ENCODE measurements at regions not wholly inside any gene's neighbourhood (a gene's known extent, or its start where the extent isn't known, plus 50 kb on each side); places are given as distances from the start of the nearest gene placed in this dataset.

DNA sequence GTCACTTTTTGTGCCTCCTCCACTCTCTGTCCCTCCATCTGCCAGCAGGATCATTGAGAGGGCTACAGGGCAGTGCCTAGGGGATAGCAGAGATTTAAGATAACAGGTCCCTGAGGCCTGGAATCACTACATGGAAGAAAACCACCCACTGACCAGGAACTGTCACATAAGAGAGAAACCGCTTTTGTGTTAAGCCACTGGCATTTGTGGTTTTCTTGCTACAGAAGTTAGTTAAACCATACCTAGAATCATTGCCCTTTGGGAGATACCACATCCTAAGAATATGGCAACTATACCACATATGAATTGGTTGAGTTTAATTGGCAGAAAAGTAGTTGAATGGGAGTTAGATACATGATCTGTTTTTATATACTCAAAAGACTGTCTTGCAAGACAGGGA, 112.8 kb upstream of the LPP start:
- Histone ChIP-seq H3K9me2 (ENCODE audit: insufficient read depth) (no peaks in the 10 kb centered on the region), H3K27me3 (ENCODE audit: insufficient read depth, low read depth) (no peaks in the 10 kb centered on the region), H3K79me2 (ENCODE audit: low read depth) (no peaks in the 10 kb centered on the region), H3K4me3 (no peak overlapping the region), H3K9me3 (ENCODE audit: insufficient read depth, low read depth) (no peaks in the 10 kb centered on the region), H3K4me2 (no peak overlapping the region), H3K4me1 (replicated peaks; ENCODE audit: insufficient read depth) (peaks cover 42% of the 10 kb centered on the region), H3K36me3 (ENCODE audit: low read depth) (no peaks in the 10 kb centered on the region), H4K20me1 (ENCODE audit: insufficient read depth) (no peaks in the 10 kb centered on the region), H3F3A (ENCODE audit: insufficient read depth, low read depth) (peaks cover 25% of the 10 kb centered on the region), H3K27ac (no peak overlapping the region), H2AFZ (no peak overlapping the region)
- POLR2A ChIA-PET (ENCODE audit: unreplicated experiment): no interaction called here
- CTCF ChIA-PET: no interaction called here
- BruUV-seq (replicated peaks): no TSS peak
- intact Hi-C loops (cut with micrococcal nuclease; ENCODE audit: unreplicated experiment): no loop called here
- DNase-seq: no peak
- TF ChIP-seq EZH2 (IDR thresholded peaks at IDR 0.05; ENCODE audit: low read depth): no peak
- TF ChIP-seq, protein P1, sequence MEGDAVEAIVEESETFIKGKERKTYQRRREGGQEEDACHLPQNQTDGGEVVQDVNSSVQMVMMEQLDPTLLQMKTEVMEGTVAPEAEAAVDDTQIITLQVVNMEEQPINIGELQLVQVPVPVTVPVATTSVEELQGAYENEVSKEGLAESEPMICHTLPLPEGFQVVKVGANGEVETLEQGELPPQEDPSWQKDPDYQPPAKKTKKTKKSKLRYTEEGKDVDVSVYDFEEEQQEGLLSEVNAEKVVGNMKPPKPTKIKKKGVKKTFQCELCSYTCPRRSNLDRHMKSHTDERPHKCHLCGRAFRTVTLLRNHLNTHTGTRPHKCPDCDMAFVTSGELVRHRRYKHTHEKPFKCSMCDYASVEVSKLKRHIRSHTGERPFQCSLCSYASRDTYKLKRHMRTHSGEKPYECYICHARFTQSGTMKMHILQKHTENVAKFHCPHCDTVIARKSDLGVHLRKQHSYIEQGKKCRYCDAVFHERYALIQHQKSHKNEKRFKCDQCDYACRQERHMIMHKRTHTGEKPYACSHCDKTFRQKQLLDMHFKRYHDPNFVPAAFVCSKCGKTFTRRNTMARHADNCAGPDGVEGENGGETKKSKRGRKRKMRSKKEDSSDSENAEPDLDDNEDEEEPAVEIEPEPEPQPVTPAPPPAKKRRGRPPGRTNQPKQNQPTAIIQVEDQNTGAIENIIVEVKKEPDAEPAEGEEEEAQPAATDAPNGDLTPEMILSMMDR (conservative IDR thresholded peaks at IDR 0.05): no peak

DNA sequence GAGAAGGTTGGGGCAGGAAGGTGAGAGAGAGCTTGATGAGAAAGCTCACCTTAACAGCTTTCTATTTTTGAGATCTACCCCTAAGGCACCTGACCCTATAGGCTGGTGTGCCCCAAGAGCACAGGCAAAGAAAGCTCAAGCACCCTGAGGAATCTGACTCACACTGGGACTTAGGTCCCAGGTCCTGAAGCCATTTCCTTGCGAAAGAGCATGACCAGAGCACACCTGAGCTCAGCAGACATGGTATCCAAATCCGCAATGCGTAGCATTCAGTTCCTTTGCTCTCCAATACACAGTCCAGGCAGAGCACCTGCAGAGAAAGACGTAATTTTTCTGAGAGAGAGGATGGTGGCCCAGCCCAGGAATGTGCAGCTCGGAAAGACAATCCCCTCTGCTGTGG, 112.1 kb upstream of the LPP start:
- DNase-seq: peak in 1 of 2 experiments; percentile 65
- H3K79me2 ChIP-seq (ENCODE audit: low read depth): no peaks in the 10 kb centered on the region
- no peak overlapping the region for H3K4me2 ChIP-seq
- BruUV-seq (replicated peaks): no TSS peak
- H3K36me3 ChIP-seq (ENCODE audit: low read depth): no peaks in the 10 kb centered on the region
- peaks cover 42% of the 10 kb centered on the region for H3K4me1 ChIP-seq (replicated peaks; ENCODE audit: insufficient read depth)
- H3K9me3 ChIP-seq (ENCODE audit: insufficient read depth, low read depth): no peaks in the 10 kb centered on the region
- peaks cover 19% of the 10 kb centered on the region for H3F3A ChIP-seq (ENCODE audit: insufficient read depth, low read depth)
- H3K27me3 ChIP-seq (ENCODE audit: insufficient read depth, low read depth): no peaks in the 10 kb centered on the region
- H2AFZ ChIP-seq: no peak overlapping the region
- H3K27ac ChIP-seq: no peak overlapping the region
- intact Hi-C loops (cut with micrococcal nuclease; ENCODE audit: unreplicated experiment): no loop called here
- ChIA-PET POLR2A (ENCODE audit: unreplicated experiment) (no interaction called here), CTCF (no interaction called here)
- H3K9me2 ChIP-seq (ENCODE audit: insufficient read depth): no peaks in the 10 kb centered on the region
- H4K20me1 ChIP-seq (ENCODE audit: insufficient read depth): no peaks in the 10 kb centered on the region
- no peak overlapping the region for H3K4me3 ChIP-seq
- TF ChIP-seq, protein P1 (conservative IDR thresholded peaks at IDR 0.05): no peak
- no peak for TF ChIP-seq EZH2 (IDR thresholded peaks at IDR 0.05; ENCODE audit: low read depth)

DNA sequence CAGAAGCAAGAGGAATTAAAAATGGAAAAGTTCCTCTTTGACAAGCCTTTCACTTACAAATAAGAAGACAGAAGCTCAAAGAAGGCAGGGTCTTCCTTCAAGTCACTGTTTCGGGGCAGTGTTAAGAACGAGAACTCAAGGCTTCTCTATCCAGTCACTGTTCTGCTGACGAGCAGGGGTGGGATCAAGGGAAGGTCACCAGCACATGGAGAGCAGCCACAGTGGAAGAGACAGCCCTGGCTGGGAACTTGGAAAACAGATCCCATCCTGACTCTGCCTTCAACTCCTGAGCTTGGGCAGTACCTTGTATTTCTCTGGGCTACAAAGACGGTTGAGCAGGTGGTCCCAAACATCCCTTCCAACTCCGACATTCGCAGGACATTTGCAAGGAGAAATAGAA, 111.5 kb upstream of the LPP start:
- Histone ChIP-seq H3K79me2 (ENCODE audit: low read depth) (no peaks in the 10 kb centered on the region), H3K36me3 (ENCODE audit: low read depth) (no peaks in the 10 kb centered on the region), H3K4me1 (replicated peaks; ENCODE audit: insufficient read depth) (peaks cover 40% of the 10 kb centered on the region), H3K27ac (no peak overlapping the region), H4K20me1 (ENCODE audit: insufficient read depth) (no peaks in the 10 kb centered on the region), H3K4me3 (no peak overlapping the region), H3F3A (ENCODE audit: insufficient read depth, low read depth) (peaks cover 15% of the 10 kb centered on the region), H3K9me2 (ENCODE audit: insufficient read depth) (no peaks in the 10 kb centered on the region), H3K27me3 (ENCODE audit: insufficient read depth, low read depth) (no peaks in the 10 kb centered on the region), H3K4me2 (no peak overlapping the region), H3K9me3 (ENCODE audit: insufficient read depth, low read depth) (no peaks in the 10 kb centered on the region), H2AFZ (no peak overlapping the region)
- no TSS peak for BruUV-seq (replicated peaks)
- intact Hi-C loops (cut with micrococcal nuclease; ENCODE audit: unreplicated experiment): no loop called here
- TF ChIP-seq, protein P1 (conservative IDR thresholded peaks at IDR 0.05): no peak
- TF ChIP-seq EZH2 (IDR thresholded peaks at IDR 0.05; ENCODE audit: low read depth): no peak
- DNase-seq: no peak
- ChIA-PET POLR2A (ENCODE audit: unreplicated experiment) (interaction anchor here (0.7 kb wide), 1 partner anchor 113 kb away, joined by 3 read pairs; no protein-coding TSS in a partner anchor), CTCF (no interaction called here)

Measured in PC-9 (cell line).